ENCODE measurements at regions not wholly inside any gene's neighbourhood (a gene's known extent, or its start where the extent isn't known, plus 50 kb on each side); places are given as distances from the start of the nearest gene placed in this dataset.

- TF ChIP-seq CTCF (conservative IDR thresholded peaks at IDR 0.05; ENCODE audit: low read depth, low read length): no peak
- TF ChIP-seq EZH2phosphoT487 (IDR thresholded peaks at IDR 0.05; ENCODE audit: borderline replicate concordance, low read length): no peak
These were observed 116.0 kb upstream of the GOT2 start for GRCh38 chr16:58850019-58850677.

Measured in PC-3 (cell line).